OCI-LY3 (cell line): ENCODE measurements at regions not wholly inside any gene's neighbourhood (a gene's known extent, or its start where the extent isn't known, plus 50 kb on each side); places are given as distances from the start of the nearest gene placed in this dataset.
"Not testable (repeated sequence)": the region's sequence is repeated elsewhere in the genome, so short reads cannot be mapped to it uniquely, and the experiment has no call there.

ENCODE experiments used
- H2AFZ ChIP-seq: fragments of 200-600, 300-600 bp; shearing (Covaris generic); 2 replicates; pipeline ENCODE4 v1.6.0; 2014; ENCODE audit warnings: antibody characterized with exemption, low read depth, low read length
- H3K27ac ChIP-seq: fragments of 200-600, 300-600 bp; sonication (generic); 2 replicates; pipeline ENCODE4 v1.5.1; 2014; ENCODE audit warnings: mild to moderate bottlenecking, low read length, moderate library complexity, mixed read lengths
- H3K27me3 ChIP-seq: fragments of 200-600, 300-600 bp; sonication (generic); 2 replicates; pipeline ENCODE4 v1.6.1; 2014; ENCODE audit warnings: low read depth, low read length, mixed read lengths
- H3K36me3 ChIP-seq: fragments of 200-600, 300-600 bp; sonication (generic); replicated peaks from 2 replicates; pipeline ENCODE3; 2014; ENCODE audit warnings: low read depth, low read length, mixed read lengths
- H3K4me1 ChIP-seq: fragments of 300-600, 200-600 bp; sonication (generic); 2 replicates; pipeline ENCODE4 v1.6.1; 2014; ENCODE audit warnings: low read length, mixed read lengths
- H3K4me2 ChIP-seq: fragments of 200-600, 300-600 bp; sonication (generic); 2 replicates; pipeline ENCODE4 v1.6.1; 2014; ENCODE audit warnings: low read length, mixed read lengths
- H3K4me3 ChIP-seq: fragments of 300-600, 200-600 bp; sonication (generic); 2 replicates; pipeline ENCODE4 v1.5.1; 2014; ENCODE audit warnings: antibody characterized with exemption, mild to moderate bottlenecking, low read length, moderate library complexity
- H3K79me2 ChIP-seq: fragments of 300-600, 200-600 bp; shearing (Covaris generic); 2 replicates; pipeline ENCODE4 v1.6.1; 2014; ENCODE audit warnings: mild to moderate bottlenecking, low read length, mixed read lengths
- H3K9ac ChIP-seq: fragments of 300-600, 200-600 bp; shearing (Covaris generic); 2 replicates; pipeline ENCODE4 v1.6.0; 2014; ENCODE audit warnings: mild to moderate bottlenecking, low read length, moderate library complexity
- H3K9me3 ChIP-seq: fragments of 200-600, 300-600 bp; shearing (Covaris generic); 2 replicates; pipeline ENCODE4 v1.6.1; 2014; ENCODE audit warnings: low read length, mixed read lengths; ENCODE audit not compliant: insufficient read depth
- H4K20me1 ChIP-seq: fragments of 200-600, 300-600 bp; sonication (generic); 2 replicates; pipeline ENCODE4 v1.6.1; 2016; ENCODE audit warnings: low read length, mixed read lengths; ENCODE audit not compliant: insufficient read depth
- EZH2phosphoT487 ChIP-seq: fragments of 200-600 bp; shearing (Covaris generic); IDR thresholded peaks from 2 replicates; pipeline ENCODE4 v1.6.1; 2018; ENCODE audit warnings: antibody characterized with exemption, mixed run types, low read depth
- TF ChIP-seq, protein P1 (sequence below): fragments of 200-600, 300-600 bp; sonication (generic); IDR thresholded peaks from 2 replicates; pipeline ENCODE4 v1.5.1; 2014; ENCODE audit warnings: antibody characterized with exemption, low read length, low read depth

DNA sequence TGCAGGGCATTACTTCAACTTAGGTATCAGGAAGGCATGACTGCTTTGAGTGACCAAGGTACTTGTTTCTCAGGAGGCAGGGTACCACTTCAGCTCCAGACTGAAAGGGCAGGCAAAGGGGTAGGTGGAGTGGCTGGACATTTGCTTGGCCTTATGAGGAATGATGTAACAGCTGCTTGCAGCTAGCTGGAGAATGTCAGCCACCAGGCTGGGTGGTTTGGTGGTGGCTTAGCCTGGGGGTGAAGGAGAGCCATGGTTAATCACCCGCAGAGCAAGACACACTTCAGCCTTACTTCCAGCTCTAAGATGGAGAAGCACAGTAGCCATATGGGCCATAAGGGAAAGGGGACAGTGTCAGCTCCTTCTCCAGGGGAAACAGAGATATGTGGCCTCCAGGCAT, 146.1 kb downstream of the APIP start:
- Histone ChIP-seq H3K9ac (no peak overlapping the region), H3K36me3 (no peaks in the 10 kb centered on the region), H3K4me1 (no peaks in the 10 kb centered on the region), H3K79me2 (no peaks in the 10 kb centered on the region), H3K4me3 (no peak overlapping the region), H3K27me3 (peaks cover 4% of the 10 kb centered on the region; the same call in 1 of the 2 replicates), H3K27ac (no peak overlapping the region), H4K20me1 (no peaks in the 10 kb centered on the region), H3K9me3 (no peaks in the 10 kb centered on the region), H3K4me2 (no peak overlapping the region), H2AFZ (no peak overlapping the region)
- TF ChIP-seq EZH2phosphoT487 = no peak
- TF ChIP-seq, protein P1, sequence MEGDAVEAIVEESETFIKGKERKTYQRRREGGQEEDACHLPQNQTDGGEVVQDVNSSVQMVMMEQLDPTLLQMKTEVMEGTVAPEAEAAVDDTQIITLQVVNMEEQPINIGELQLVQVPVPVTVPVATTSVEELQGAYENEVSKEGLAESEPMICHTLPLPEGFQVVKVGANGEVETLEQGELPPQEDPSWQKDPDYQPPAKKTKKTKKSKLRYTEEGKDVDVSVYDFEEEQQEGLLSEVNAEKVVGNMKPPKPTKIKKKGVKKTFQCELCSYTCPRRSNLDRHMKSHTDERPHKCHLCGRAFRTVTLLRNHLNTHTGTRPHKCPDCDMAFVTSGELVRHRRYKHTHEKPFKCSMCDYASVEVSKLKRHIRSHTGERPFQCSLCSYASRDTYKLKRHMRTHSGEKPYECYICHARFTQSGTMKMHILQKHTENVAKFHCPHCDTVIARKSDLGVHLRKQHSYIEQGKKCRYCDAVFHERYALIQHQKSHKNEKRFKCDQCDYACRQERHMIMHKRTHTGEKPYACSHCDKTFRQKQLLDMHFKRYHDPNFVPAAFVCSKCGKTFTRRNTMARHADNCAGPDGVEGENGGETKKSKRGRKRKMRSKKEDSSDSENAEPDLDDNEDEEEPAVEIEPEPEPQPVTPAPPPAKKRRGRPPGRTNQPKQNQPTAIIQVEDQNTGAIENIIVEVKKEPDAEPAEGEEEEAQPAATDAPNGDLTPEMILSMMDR = no peak

DNA sequence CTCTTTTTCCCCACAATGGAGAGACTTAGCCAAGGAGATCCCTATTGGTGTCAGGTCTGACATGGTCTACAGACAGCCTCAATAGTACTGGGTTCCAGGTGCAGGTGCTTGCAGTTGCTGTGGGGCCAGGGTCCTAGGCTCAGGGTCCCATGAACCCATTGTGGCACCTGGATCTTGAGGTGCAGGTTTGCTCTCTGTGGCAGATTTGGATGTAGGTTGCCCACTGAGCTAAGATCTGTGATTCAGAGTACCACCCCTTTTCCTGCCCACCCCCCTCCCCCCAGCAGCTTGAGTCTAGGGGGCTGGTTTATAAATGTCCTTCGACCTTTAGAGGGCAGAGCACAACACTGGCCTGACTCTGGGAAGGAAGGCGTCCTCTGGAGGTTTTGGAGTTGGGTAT, 147.0 kb downstream of the APIP start:
- H3K9ac ChIP-seq = no peak overlapping the region
- no peak overlapping the region for H3K4me3 ChIP-seq
- H3K4me1 ChIP-seq = no peaks in the 10 kb centered on the region
- no peaks in the 10 kb centered on the region for H3K79me2 ChIP-seq
- no peaks in the 10 kb centered on the region for H3K36me3 ChIP-seq
- H4K20me1 ChIP-seq = no peaks in the 10 kb centered on the region
- H3K27ac ChIP-seq = no peak overlapping the region
- TF ChIP-seq EZH2phosphoT487 = no peak
- TF ChIP-seq, protein P1 = no peak
- no peak overlapping the region for H3K4me2 ChIP-seq
- no peaks in the 10 kb centered on the region for H3K9me3 ChIP-seq
- H3K27me3 ChIP-seq = peaks cover 4% of the 10 kb centered on the region; the same call in 1 of the 2 replicates
- H2AFZ ChIP-seq = no peak overlapping the region

DNA sequence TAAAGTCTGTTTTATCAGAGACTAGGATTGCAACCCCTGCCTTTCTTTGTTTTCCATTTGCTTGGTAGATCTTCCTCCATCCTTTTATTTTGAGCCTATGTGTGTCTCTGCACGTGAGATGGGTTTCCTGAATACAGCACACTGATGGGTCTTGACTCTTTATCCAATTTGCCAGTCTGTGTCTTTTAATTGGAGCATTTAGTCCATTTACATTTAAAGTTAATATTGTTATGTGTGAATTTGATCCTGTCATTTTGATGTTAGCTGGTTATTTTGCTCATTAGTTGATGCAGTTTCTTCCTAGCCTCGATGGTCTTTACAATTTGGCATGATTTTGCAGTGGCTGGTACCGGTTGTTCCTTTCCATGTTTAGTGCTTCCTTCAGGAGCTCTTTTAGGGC, 141.7 kb downstream of the EHF start:
- H3K27ac ChIP-seq, H3K79me2 ChIP-seq, H3K36me3 ChIP-seq, H2AFZ ChIP-seq, H3K4me1 ChIP-seq, H3K9me3 ChIP-seq, H3K4me2 ChIP-seq, H3K4me3 ChIP-seq, H4K20me1 ChIP-seq, H3K9ac ChIP-seq: not testable (repeated sequence)
- peaks cover 14% of the 10 kb centered on the region; the same call in 1 of the 2 replicates for H3K27me3 ChIP-seq

DNA sequence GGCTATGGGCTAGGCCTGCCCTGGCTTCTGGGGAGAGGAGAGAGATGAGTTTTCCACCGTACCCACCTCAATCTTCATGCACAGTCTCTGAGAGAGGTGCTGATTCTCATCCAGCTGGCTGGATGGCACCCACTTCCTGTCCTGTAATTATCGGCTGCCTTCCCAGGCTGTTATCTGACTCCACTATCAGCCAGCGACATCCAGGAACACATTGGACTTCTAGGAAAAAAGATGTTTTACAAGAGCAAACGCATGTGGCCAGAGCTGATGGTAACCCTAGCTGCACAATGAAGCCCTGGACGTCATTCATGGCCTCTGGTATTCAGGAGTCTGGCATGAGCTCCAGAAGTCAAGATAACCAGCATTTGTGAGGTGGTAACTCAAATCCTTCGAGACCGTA, 137.4 kb downstream of the EHF start:
- TF ChIP-seq, protein P1 = no peak
- no peak for TF ChIP-seq EZH2phosphoT487
- Histone ChIP-seq H3K9ac (no peak overlapping the region), H3K9me3 (no peaks in the 10 kb centered on the region), H3K4me3 (no peak overlapping the region), H3K4me1 (no peaks in the 10 kb centered on the region), H3K27ac (no peak overlapping the region), H2AFZ (no peak overlapping the region), H4K20me1 (no peaks in the 10 kb centered on the region), H3K36me3 (no peaks in the 10 kb centered on the region), H3K4me2 (no peak overlapping the region), H3K27me3 (peaks cover 15% of the 10 kb centered on the region; the same call in 1 of the 2 replicates), H3K79me2 (no peaks in the 10 kb centered on the region)

DNA sequence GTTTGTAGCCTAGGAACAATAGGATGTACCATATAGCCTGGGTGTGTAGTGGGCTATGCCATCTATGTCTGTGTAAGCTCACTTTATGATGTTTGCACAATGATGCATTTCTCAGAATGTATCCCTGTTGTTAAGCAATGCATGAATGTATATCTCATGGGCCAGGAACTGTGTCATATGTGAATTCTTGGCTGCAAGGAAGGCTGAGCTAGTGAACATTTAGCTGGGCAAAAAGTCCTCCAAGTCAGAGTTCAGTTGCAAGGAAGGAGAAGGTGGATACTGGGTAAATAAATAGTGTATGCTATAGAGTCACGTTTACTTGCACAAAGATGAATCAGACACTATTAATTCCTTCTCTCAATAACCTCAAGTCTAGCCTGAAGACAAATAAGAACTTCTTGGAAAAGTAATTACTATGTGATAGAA, 136.1 kb downstream of the EHF start:
- H3K27ac ChIP-seq = no peak overlapping the region
- no peaks in the 10 kb centered on the region for H3K79me2 ChIP-seq
- no peak overlapping the region for H2AFZ ChIP-seq
- peaks cover 15% of the 10 kb centered on the region; the same call in 1 of the 2 replicates for H3K27me3 ChIP-seq
- H3K4me3 ChIP-seq = no peak overlapping the region
- no peaks in the 10 kb centered on the region for H4K20me1 ChIP-seq
- H3K4me1 ChIP-seq = no peaks in the 10 kb centered on the region
- no peak overlapping the region for H3K4me2 ChIP-seq
- H3K9me3 ChIP-seq = no peaks in the 10 kb centered on the region
- H3K36me3 ChIP-seq = no peaks in the 10 kb centered on the region
- no peak for TF ChIP-seq EZH2phosphoT487
- TF ChIP-seq, protein P1 = no peak
- H3K9ac ChIP-seq = no peak overlapping the region
